Erythroblast (primary cell): ENCODE measurements at regions not wholly inside any gene's neighbourhood (a gene's known extent, or its start where the extent isn't known, plus 50 kb on each side); places are given as distances from the start of the nearest gene placed in this dataset.

Experiments
- GATA1 ChIP-seq: IDR thresholded peaks from 2 replicates; pipeline ENCODE4 v1.6.1; 2011; ENCODE audit warnings: low read depth, mild to moderate bottlenecking, control low read depth, low read length, moderate library complexity
- POLR2A ChIP-seq: IDR thresholded peaks from 2 replicates; pipeline ENCODE4 v1.6.1; 2011; ENCODE audit warnings: mild to moderate bottlenecking, low read length

DNA sequence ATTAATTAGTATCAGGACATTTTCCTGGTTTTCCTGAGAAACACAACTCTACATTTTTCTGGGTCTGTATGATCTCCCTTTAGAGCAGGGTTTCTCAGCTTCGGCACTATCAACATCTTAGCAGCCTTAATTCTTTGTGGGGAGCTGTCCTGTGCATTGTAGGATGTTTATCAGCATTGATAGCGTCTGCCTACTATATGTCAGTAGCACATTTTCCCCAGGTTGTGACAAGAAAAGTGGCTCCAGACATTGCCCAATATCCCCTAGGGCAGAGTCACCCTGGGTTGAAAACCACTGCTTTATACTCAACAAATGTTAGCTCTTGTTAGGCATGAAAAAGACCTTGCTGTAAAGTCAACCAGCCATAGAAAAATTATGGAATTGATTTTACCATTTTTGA, 195.1 kb upstream of the FMN2 start:
- no peak for TF ChIP-seq POLR2A
- TF ChIP-seq GATA1: no peak
